ENCODE measurements at regions not wholly inside any gene's neighbourhood (a gene's known extent, or its start where the extent isn't known, plus 50 kb on each side); places are given as distances from the start of the nearest gene placed in this dataset.
"Not testable (repeated sequence)": the region's sequence is repeated elsewhere in the genome, so short reads cannot be mapped to it uniquely, and the experiment has no call there.

DNA sequence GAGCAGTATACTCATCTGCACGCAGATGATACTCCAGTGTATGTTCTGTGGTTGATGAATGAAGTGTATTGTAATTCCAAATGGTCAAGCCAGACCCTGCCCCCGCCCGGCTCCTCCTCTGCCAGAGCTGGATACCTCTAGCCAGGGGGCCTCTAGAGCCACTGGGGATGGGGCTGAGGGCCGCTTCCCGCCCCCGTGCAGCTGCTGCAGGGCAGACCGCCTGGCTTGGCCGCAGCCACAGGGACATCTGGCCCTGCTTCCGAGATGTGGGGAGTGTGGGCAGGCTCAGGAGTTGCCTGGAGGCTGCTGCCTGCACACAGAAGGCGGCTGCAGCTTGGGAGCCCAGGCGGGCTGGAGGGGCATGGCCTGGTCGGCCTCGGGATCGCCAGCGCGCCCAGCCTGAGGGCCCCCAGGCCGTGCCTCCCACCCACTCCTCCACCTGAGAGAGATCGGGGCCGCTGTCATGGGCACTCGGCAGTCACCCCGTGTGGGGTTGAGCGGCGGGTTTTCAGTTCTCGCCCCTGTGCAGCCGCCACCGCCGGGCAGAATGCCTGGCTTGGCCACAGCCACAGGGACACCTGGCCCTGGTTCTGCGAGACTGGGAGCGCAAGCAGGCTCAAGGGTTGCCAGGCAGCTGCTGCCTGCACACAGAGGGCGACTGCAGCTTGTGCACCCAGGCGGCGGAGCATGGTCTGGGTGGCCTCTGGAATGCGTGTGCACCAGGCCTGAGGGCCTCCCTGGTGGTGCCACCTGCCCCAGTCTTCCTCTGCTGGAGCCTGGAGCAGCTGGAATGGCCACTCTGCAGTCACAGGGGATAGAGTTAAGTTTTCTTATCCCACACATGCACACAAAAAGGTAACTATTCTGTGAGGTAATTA lies 1643.7 kb downstream of the SPATA31A7 start:
- not testable (repeated sequence) for DNase-seq (ENCODE audit: low spot score)

DNA sequence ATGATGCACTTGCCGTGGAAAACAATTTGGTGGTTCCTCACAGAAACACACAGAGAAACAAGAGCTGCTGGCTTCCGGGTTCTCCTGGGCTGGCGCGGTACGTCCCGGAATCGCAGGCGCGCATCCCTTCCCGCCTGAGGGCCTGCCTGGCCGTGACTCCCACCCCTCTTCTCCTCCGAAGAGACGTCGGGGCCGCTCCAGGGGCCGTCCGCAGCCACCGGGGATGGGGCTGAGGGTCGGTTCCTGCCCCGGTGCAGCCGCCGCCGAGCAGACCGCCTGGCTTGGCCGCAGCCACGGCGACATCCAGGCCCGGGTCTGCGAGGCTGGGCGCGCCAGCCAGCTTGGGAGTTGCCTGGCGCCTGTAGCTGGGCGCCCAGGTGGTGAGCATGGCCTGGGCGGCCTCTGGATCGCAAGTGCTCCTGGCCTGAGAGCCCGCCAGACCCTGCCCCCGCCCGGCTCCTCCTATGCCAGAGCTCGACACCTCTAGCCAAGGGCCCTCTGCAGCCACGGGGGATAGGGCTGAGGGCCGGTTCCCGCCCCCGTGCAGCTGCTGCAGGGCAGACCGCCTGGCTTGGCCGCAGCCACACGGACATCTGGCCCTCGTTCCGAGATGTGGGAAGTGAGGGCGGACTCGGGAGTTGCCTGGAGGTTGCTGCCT lies 1647.5 kb downstream of the SPATA31A7 start:
- not testable (repeated sequence) for DNase-seq (ENCODE audit: low spot score)

DNA sequence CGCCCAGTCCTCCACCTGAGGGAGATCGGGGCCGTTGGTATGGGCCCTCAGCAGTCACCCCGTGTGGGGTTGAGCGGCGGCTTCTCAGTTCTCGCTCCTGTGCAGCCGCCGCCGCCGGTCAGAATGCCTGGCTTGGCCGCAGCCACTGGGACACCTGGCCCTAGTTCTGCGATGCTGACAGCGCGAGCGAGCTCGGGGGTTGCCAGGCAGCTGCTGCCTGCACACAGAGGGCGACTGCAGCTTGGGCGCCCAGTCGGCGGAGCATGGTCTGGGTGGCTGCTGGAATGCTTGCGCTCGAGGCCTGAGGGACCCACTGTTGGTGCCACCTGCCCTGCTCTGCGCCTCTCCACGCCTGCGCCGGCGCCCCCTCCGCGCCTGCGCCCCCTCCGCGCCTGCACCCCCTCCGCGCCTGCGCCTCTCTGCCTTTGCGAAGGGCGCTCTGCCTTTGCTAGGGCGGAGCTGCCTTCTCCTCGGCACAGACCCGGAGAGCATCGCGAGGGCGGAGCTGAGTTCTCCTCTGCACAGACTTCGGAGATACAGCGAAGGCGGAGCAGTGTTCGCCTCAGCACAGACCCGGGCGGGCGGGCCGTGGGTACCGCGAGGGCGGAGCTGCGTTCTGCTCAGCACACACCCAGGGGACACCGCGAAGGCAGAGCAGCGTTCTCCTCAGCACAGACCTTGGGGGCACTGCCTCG lies 1648.3 kb downstream of the SPATA31A7 start:
- DNase-seq (ENCODE audit: low spot score), result peak; percentile 77

DNA sequence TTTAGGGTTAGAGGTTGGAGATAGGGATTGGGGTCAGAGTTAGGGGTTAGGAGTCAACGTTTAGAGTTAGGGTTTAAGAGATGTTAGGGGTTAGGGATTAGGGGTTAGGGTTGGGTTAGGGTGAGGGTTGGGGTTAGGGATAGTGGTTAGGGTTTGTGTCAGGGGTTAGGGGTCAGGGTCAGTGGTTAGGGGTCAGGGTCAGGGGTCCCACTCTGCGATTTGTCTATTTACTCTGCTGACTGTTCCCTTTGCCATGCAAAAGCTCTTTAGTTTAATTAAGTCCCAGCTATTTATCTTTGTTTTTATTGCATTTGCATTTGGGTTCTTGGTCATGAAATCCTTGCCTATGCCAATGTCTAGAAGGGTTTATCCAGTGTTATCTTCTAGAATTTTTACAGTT lies 1649.3 kb downstream of the SPATA31A7 start:
- not testable (repeated sequence) for DNase-seq (ENCODE audit: low spot score)

DNA sequence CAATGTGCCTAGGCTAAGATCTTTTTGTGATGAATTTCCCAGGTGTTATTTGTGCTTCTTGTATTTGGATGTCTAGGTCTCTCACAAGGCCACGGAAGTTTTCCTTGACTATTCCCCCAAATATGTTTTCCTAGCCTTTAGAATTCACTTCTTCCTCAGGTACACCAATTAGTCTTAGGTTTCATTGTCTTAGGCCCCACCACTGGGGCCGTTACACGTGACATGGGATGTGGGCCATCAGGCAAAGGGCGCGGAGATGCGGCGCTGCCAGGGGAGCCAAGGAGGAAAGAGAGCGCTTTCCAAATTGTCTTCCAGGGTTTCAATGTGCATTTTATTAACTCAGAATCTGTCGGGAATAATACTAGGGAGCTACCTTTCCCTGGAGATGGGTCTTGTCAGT lies 1653.3 kb downstream of the SPATA31A7 start:
- not testable (repeated sequence) for DNase-seq (ENCODE audit: low spot score)

DNA sequence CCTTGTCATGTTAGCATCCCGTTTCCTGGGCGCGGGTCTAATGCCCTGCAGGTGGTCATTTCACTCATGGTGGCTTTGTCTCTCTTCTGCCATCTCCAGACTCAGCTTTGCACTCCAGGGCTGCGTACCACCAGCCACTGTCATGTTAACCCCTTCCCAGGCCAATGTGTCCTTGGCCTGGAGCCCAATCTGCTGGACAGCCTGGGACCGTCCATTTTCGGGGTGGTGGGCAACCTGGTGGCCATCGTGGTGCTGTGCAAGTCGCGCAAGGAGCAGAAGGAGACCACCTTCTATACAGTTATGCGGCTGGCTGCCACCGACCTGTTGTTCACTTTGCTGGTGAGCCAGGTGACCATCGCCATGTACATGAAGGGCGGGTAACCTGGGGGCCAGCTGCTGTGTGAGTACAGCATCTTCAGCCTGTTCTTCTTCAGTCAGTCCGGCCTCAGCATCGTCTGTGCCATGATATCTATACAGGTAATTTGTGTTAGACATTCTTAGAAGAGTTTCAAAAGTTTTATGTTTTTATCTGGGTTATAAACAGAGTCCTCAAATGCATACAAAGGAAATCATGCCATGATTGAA lies 1654.0 kb downstream of the SPATA31A7 start:
- DNase-seq (ENCODE audit: low spot score), result not testable (repeated sequence)

DNA sequence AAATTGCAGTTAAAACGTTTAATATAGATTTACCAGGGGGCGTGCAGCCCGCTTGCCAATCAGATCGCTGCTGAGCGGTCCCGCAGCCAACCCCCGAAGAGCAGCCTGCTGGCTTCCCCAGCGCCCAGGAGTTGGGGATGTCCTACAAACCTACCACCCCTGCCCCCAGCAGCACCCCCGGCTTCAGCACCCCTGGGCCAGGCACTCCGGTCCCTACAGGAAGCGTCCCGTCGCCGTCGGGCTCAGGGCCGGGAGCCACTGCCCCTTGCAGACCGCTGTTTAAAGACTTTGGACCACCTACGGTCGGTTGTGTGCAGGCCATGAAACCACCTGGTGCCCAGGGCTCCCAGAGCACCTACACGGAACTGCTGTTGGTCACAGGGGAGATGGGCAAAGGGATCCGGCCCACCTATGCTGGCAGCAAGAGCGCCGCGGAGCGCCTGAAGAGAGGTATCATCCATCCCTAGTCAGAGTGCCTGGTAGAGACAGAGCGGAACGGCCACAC lies 1654.9 kb downstream of the SPATA31A7 start:
- DNase-seq (ENCODE audit: low spot score), result not testable (repeated sequence)

DNA sequence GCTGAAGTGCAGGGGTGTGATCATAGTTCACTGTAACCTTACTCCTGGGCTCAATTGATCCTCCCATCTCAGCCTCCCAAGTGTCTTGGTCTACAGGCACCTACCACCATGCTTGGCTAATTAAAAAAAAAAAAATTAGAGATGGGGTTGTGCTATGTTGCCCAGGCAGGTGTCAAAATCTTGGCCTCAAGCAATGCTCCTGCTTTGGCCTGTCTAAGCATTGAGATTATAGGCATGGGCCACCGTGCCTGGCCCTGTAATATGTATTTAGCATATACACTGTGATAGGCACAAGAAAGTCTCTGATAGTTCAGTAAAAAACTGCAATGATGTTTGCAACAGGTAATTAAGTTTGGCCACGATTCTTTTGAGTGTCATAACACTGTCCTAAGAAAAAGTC lies 1658.4 kb downstream of the SPATA31A7 start:
- not testable (repeated sequence) for DNase-seq (ENCODE audit: low spot score)

DNA sequence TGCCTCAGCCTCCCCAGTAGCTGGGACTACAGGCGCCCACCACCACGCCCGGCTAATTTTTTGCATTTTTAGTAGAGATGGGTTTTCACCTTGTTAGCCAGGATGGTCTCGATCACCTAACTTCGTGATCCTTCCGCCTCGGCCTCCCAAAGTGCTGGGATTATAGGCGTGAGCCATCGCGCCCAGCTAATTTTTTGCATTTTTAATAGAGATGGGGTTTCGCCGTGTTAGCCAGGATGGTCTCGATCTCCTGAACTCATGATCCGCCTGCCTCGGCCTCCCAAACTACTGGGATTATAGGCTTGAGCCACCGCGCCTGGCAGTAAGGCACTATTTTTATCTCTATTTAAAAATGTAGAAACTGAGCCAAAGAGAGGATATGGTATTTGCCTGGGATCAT lies 1660.2 kb downstream of the SPATA31A7 start:
- DNase-seq (ENCODE audit: low spot score), result not testable (repeated sequence)

DNA sequence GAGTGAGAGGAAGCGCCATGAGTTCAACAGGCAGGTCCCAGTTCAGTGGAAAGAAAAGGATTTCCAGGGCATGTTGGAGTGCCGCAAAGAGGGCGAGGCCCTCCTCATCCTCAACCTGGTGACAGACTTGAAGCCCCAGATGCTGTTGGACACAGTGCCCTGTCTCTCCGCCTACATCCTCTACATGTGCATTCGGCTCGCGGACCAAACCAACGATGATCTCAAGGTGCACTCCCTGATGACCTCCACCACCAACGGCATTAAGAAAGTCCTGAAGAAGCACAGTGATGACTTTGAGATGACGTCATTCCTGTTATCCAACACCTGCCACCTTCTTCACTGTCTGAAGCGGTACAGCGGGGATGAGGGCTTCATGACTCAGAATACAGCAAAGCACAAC lies 1667.4 kb downstream of the SPATA31A7 start:
- not testable (repeated sequence) for DNase-seq (ENCODE audit: low spot score)

DNA sequence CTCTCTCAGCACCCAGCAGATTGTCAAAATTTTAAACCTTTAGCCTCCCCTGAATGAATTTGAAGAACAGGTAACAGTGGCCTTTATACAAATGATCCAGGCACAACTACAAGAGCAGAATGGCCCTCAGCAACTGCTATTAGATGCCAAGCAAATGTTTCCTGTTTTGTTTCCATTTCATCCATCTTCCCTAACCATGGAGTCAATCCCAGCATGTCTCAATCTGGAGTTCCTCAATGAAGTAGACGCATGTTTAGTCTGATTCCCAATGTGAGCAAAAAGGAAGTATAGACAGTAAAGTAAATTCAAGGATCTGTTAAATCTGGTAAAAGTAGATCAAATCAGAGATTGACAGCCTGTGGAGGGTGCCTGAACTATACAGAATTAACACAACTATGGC lies 1668.4 kb downstream of the SPATA31A7 start:
- not testable (repeated sequence) for DNase-seq (ENCODE audit: low spot score)

DNA sequence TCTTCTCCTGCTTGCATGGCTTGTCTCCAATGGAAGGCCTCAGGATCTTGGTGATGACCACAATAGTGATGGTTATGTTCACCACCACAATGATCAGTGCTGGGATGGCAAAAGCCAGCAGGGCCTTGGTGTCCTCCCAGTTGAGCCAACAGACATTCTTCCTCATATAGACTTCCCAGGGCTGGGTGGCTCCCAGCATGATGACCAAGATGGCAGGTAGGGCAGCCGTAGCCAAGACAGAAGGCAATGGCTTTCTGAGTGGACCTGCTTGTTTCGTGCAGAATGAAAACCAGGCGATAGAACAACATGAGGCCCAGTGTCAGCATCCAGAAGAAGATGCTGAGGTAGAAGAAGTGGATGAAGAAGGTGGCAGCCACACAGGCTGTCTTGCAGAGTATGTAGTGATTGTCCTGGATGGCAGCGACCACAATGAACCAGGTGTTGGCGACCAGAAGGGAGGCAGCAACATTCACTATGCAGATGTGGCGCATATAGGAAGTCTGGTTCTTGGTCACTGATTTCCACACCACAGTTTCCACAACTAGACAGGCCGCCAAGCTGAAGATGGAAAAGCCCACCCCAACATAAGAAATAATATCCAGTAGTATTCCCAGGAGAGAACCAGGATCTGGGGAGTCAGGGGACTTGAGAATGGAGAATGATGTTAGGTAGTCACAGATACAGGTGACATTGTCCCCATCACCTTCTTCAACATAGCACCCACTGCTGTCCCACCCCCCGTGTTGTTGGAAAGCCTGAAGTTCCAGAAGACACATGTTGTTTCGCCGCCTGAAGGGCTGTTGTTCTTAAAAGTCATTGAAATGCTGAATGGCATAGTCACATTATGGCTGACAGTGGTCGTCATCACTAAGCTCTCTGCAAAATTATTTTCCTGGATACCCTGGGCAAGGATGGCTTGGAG lies 1671.4 kb downstream of the SPATA31A7 start:
- DNase-seq (ENCODE audit: low spot score), result not testable (repeated sequence)

DNA sequence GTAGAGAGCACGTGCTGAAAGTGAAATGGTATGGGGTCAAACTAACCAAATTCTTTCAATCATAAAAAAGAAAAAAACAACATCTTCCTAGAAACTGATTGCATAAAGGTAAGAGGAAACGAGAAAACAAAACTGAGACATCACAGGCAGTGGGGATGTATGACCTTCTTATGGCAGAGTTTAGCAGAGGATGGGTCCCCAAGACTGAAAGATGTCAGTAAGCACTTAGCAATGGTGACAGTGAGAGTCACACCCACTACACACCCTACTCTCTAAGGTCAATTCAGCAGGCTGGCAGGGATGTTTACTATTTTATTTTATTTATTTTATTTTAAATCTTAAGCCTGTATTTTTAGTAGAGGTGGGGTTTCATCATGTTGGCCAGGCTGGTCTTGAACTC lies 1672.3 kb downstream of the SPATA31A7 start:
- DNase-seq (ENCODE audit: low spot score), result not testable (repeated sequence)

DNA sequence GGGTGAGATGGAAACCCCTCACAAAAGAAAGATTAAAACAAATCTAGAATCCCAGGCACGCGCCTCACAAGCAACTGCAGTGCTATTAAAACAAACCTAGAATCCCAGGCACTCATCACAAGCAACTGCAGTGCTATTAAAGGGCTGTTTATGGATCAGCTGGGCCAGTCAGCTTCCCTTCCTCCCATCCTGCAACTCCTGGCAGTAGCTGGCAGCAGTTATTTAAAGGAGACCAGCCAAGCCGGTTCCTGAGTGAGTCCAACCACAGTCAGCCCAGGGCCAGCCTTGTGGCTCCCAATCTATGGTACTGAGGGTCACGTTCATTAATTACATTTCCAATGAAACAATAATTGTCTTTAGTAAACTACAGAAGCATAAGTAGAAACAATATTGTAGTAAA lies 1673.5 kb downstream of the SPATA31A7 start:
- DNase-seq (ENCODE audit: low spot score), result not testable (repeated sequence)

DNA sequence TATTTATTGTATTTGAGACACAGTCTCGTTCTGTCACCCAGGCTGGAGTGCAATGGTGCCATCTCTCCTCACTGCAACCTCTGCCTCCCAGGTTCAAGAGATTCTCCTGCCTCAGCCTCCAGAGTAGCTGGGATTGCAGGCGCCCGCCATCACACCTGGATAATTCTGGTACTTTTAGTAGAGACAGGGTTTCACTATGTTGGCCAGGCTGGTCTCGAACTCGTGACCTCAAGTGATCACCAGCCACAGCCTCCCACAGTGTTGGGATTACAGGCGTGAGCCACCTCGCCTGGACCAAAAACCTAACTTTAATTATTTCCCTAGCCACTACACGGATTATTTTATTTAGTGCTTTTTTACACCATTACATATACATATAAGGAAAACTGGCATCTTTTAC lies 1674.0 kb downstream of the SPATA31A7 start:
- not testable (repeated sequence) for DNase-seq (ENCODE audit: low spot score)

DNA sequence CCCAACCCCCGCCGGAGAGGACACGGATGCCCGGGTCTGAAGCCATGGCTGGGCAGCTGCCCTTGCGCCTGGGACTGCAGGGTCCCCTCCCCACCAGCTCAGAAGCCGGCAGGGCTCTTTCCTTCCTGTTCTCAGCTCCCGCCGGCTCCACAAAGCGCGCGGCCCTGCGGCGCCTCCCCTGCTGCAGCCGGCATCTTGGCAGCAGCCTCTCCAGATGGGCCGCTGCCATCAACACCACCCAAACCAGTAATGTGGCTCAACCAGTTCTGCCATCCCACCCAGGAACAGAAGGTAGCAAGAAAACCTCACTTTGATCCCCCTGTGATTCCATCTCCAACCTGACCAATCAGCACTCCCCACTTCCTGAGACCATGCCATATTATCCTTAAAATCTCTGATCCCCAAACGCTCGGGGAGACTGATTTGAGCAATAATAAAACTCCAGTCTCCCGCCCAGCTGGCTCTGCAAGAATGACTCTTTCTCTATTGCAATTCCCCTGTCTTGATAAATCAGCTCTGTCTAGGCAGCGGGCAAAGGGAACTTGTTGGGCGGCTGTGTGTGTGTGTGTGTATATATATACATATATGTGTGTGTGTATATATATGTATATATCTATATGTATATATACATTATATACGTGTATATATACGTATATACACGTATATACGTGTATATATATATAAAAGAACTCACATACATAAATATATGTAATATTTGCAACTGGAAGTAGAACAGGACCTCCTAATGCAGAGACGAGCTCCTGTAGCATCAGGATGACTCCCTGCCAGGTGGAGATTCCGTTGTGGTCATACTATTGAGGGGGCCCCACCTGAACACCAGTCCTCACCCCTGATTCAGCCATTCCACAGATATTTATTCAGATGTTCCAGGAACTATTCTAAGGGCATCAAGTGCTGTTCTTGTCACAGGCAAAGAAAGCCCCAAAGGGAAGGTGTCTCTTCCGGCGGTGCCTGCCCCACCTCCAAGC lies 1674.9 kb downstream of the SPATA31A7 start:
- DNase-seq (ENCODE audit: low spot score), result peak; percentile 23

DNA sequence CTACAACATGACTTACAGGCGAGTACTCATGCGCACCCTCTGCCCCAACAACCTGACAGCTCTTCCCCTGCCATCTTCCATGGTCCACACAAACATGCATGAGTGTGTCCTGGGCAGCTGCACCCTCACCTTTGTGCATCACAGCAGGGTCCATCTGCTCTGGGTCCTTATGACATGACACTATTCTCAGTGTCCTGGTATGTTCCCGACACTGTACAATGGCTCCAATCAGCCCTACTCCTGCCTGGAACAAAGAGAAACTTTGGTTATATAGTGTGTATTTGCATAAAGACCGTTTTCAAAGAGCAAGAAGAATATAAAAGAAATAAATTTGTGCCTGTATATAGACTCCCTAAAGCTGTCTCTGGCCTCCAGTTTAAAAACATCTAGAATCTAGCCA lies 1679.2 kb downstream of the SPATA31A7 start:
- not testable (repeated sequence) for DNase-seq (ENCODE audit: low spot score)

DNA sequence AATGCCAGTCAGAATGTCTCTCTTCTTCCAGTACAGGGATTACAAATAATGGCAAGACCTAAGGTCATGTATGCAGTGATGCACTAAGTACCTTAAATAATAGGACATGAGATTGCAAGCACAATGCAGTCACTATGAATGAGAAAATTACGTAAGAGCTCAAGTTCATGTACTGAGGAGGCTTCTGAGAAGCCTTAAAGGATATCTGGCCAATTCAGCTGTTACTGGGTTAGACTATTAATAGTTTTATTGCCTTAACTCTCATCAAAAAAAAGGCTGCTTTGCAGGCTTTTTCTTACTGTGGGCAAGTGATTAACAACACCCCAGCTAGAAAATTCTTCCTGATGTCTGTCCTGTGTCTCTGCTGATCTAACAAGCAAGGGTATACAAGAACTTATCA lies 1681.9 kb downstream of the SPATA31A7 start:
- DNase-seq (ENCODE audit: low spot score), result not testable (repeated sequence)

DNA sequence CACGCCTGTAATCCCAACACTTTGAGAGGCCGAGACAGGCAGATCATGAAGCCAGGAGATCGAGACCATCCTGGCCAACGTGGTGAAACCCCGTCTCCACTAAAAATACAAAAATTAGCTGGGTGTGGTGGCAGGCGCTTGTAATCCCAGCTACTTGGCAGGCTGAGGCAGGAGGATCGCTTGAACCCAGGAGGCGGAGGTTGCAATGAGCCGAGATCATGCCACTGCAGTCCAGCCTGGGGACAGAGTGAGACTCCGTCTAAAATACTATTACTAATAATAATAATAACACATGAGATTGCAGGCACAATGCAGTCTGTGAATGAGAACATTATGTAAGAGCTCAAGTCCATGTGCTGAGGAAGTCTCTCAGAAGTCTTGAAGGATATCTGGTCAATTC lies 1684.4 kb downstream of the SPATA31A7 start:
- DNase-seq (ENCODE audit: low spot score), result not testable (repeated sequence)
